ENCODE measurements at regions not wholly inside any gene's neighbourhood (a gene's known extent, or its start where the extent isn't known, plus 50 kb on each side); places are given as distances from the start of the nearest gene placed in this dataset.

DNA sequence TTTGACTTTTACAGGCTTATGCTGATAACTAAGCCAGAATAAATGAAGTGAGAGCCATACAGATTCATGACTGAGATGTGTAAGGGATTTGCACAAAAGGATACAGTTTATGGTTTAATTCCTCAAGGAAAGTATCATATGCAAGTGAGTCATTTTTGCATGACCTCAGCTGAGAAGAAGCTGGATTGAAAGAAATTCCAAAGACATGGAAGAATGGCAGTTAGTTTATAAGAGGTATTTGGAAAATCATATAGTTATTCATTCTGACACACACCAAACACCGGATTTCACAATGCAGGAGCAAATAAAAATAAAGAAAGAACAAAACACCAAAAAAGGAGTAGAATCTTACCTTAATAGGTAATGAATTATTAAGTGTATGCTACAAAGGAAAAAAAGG, 83.2 kb upstream of the RND3 start:
- Histone ChIP-seq H3K9me3 (ENCODE audit: control insufficient read depth in 2 of 2, low read length in 2 of 2) (no peaks in the 10 kb centered on the region), H3K4me3 (ENCODE audit: low read length in 2 of 2) (no peak overlapping the region), H3K36me3 (ENCODE audit: control insufficient read depth in 2 of 2, insufficient read depth in 2 of 2, low read length in 2 of 2) (no peaks in the 10 kb centered on the region), H3K27ac (ENCODE audit: low read length) (no peak overlapping the region), H3K4me1 (ENCODE audit: control insufficient read depth, insufficient read depth, low read length) (no peaks in the 10 kb centered on the region), H3K9ac (ENCODE audit: low read length in 2 of 2) (no peak overlapping the region), H3K27me3 (ENCODE audit: control insufficient read depth in 1 of 2, insufficient read depth in 2 of 2, low read length in 2 of 2) (no peaks in the 10 kb centered on the region)

DNA sequence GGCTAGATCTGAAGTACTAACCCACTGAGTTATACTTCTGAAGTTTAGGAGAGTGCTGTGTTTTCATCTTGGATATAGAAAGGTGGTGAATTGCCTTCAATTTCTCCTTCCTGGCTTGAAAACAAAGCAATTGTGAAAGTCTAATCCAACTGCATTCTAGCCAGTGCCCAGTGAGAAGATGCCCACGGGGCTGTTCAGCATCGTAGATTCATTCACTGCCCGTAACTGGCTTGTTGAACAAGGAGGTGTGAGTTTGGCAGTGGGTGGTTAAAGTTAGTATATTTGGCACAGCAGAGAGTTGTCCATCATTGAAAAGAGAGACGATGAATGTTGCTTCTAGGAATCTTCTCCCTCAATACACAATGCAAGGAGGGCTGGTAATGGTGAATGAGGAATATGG, 82.3 kb upstream of the RND3 start:
- no peak overlapping the region for H3K9ac ChIP-seq (ENCODE audit: low read length in 2 of 2)
- H3K27ac ChIP-seq (ENCODE audit: low read length): no peak overlapping the region
- no peaks in the 10 kb centered on the region for H3K36me3 ChIP-seq (ENCODE audit: control insufficient read depth in 2 of 2, insufficient read depth in 2 of 2, low read length in 2 of 2)
- no peaks in the 10 kb centered on the region for H3K27me3 ChIP-seq (ENCODE audit: control insufficient read depth in 1 of 2, insufficient read depth in 2 of 2, low read length in 2 of 2)
- H3K4me1 ChIP-seq (ENCODE audit: control insufficient read depth, insufficient read depth, low read length): no peaks in the 10 kb centered on the region
- H3K9me3 ChIP-seq (ENCODE audit: control insufficient read depth in 2 of 2, low read length in 2 of 2): no peaks in the 10 kb centered on the region
- H3K4me3 ChIP-seq (ENCODE audit: low read length in 2 of 2): no peak overlapping the region

DNA sequence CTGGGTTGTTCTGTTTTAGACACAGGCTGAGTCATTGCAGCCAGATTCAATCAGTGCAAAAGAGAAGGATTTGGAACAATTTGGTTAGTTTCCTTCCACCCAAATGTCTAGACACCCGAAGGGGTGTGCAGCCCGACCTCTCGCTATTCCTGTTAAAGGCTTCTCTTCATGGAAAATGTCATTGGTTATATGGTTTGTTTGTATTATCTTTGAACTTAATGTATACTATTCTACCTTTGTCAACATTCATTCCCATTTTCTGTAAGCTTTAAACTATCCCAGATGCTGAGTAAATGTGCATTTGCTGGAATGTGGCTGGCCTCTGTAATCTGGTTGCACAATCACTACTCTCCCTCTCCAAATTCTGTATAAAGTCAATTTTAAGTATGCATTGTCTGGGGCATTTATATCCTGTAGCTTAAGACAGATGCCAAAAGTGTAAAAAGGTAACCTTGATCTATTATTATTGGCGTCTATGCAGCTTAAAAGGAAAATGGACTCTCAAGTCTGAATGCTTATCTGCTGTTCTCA, 80.4 kb upstream of the RND3 start:
- H3K4me3 ChIP-seq (ENCODE audit: low read length in 2 of 2): no peak overlapping the region
- H3K9ac ChIP-seq (ENCODE audit: low read length in 2 of 2): no peak overlapping the region
- H3K27ac ChIP-seq (ENCODE audit: low read length): no peak overlapping the region
- H3K27me3 ChIP-seq (ENCODE audit: control insufficient read depth in 1 of 2, insufficient read depth in 2 of 2, low read length in 2 of 2): no peaks in the 10 kb centered on the region
- H3K4me1 ChIP-seq (ENCODE audit: control insufficient read depth, insufficient read depth, low read length): no peaks in the 10 kb centered on the region
- H3K9me3 ChIP-seq (ENCODE audit: control insufficient read depth in 2 of 2, low read length in 2 of 2): no peaks in the 10 kb centered on the region
- H3K36me3 ChIP-seq (ENCODE audit: control insufficient read depth in 2 of 2, insufficient read depth in 2 of 2, low read length in 2 of 2): no peaks in the 10 kb centered on the region

DNA sequence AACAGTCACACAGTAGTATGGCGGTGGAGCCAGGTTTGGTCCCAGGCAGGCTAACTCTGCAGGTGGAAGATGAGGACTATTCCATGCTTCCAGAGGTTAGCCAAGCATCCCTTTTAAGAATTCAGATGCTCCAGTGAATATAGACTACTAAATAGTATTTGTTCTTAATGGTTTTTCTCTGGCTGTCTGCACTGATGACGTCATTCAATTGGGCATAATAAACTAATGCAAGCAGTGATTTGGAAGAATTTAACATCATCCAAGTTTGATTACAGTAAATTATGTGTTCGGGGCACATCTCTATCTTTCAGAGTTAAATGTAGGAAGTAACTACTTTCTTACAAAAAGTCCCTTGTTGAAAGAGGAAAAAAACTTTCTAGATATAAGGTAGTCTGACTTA, 78.8 kb upstream of the RND3 start:
- H3K9me3 ChIP-seq (ENCODE audit: control insufficient read depth in 2 of 2, low read length in 2 of 2): no peaks in the 10 kb centered on the region
- H3K4me3 ChIP-seq (ENCODE audit: low read length in 2 of 2): no peak overlapping the region
- H3K27ac ChIP-seq (ENCODE audit: low read length): no peak overlapping the region
- H3K27me3 ChIP-seq (ENCODE audit: control insufficient read depth in 1 of 2, insufficient read depth in 2 of 2, low read length in 2 of 2): no peaks in the 10 kb centered on the region
- H3K4me1 ChIP-seq (ENCODE audit: control insufficient read depth, insufficient read depth, low read length): no peaks in the 10 kb centered on the region
- H3K36me3 ChIP-seq (ENCODE audit: control insufficient read depth in 2 of 2, insufficient read depth in 2 of 2, low read length in 2 of 2): no peaks in the 10 kb centered on the region
- H3K9ac ChIP-seq (ENCODE audit: low read length in 2 of 2): no peak overlapping the region

DNA sequence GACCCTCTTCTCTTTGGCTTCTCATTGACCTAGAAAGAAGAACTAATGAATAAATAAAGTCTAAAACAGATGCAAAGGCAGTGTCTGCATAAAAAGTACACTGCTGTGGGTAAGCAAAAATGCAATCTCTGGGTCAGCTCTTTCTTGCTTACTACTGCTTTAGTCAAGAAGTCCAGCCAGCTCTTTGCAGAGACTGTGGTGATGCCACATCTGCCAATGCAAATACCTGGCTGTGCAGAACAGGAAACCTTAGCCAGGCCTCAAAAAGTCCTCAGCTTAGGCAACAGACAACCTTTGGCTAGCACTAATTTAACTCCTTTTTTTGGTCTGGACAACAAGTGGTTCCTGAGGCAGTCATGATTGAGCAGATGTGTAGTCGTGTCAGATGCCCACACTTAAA, 73.6 kb upstream of the RND3 start:
- no peaks in the 10 kb centered on the region for H3K4me1 ChIP-seq (ENCODE audit: control insufficient read depth, insufficient read depth, low read length)
- H3K27me3 ChIP-seq (ENCODE audit: control insufficient read depth in 1 of 2, insufficient read depth in 2 of 2, low read length in 2 of 2): no peaks in the 10 kb centered on the region
- no peaks in the 10 kb centered on the region for H3K9me3 ChIP-seq (ENCODE audit: control insufficient read depth in 2 of 2, low read length in 2 of 2)
- no peak overlapping the region for H3K9ac ChIP-seq (ENCODE audit: low read length in 2 of 2)
- no peaks in the 10 kb centered on the region for H3K36me3 ChIP-seq (ENCODE audit: control insufficient read depth in 2 of 2, insufficient read depth in 2 of 2, low read length in 2 of 2)
- H3K27ac ChIP-seq (ENCODE audit: low read length): no peak overlapping the region
- H3K4me3 ChIP-seq (ENCODE audit: low read length in 2 of 2): no peak overlapping the region

DNA sequence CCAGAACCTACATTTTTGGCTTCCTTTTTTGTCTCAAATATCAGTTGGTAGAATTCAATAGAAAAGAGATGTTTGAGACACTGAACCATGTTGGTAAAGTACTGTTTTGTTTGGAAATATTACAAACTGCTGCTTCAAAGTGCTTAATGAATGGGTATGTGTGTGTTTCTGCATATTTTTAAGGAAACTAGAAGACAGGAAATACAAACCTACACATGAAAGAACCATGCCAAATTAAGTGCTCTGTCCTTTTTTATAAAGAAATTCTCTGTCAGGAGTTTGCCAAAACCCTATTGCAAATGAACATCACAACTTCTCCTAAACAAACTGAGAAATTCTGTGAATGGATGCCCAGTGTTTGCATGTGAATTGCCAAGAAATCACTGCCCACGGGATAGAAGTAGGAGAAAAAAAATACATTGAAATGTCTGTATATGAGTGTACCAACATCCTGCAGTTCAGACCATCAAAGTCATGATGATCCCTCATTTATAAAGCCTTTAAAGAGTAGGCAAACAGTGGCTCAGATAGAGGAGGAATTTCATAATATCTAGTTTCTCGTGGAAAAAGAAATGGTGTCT, 69.6 kb upstream of the RND3 start:
- no peak overlapping the region for H3K4me3 ChIP-seq (ENCODE audit: low read length in 2 of 2)
- no peak overlapping the region for H3K27ac ChIP-seq (ENCODE audit: low read length)
- H3K27me3 ChIP-seq (ENCODE audit: control insufficient read depth in 1 of 2, insufficient read depth in 2 of 2, low read length in 2 of 2): no peaks in the 10 kb centered on the region
- H3K9me3 ChIP-seq (ENCODE audit: control insufficient read depth in 2 of 2, low read length in 2 of 2): no peaks in the 10 kb centered on the region
- H3K4me1 ChIP-seq (ENCODE audit: control insufficient read depth, insufficient read depth, low read length): no peaks in the 10 kb centered on the region
- H3K9ac ChIP-seq (ENCODE audit: low read length in 2 of 2): no peak overlapping the region
- no peaks in the 10 kb centered on the region for H3K36me3 ChIP-seq (ENCODE audit: control insufficient read depth in 2 of 2, insufficient read depth in 2 of 2, low read length in 2 of 2)

DNA sequence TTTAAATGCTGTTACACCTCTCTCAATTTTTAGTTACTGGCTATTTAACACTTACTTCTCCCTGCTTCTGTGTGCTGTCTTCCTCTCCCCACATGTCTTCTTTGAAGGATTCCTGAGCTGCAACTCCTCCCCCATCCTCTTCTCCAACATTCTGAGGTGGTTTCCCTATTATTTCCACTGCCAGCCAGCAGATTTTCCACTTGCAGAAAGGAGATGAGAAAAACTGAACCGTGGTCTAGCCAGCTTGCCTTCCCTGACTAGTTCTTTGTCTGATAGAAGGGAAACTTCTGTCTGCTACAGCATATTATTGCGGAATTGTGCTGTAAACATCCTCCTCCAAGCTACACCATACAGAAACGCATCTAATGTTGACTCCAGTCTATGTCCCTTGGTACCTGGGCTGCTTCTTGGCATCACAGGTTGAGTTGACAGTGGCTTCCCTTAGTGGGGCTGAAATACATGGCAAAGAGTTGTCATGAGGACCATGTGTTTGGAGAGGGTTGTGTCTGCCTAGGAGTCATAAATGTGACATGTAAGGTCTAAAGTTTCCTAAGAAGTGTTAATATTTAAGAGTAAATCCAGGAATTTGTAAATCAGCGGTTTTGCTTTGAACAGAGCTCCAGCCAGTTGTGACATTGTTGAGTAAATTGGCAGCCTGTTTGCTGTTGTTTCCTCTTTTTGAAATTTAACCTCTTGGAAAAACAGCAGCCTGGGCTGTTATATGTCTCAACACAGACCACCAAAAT, 68.3 kb upstream of the RND3 start:
- no peaks in the 10 kb centered on the region for H3K36me3 ChIP-seq (ENCODE audit: control insufficient read depth in 2 of 2, insufficient read depth in 2 of 2, low read length in 2 of 2)
- H3K27ac ChIP-seq (ENCODE audit: low read length): no peak overlapping the region
- H3K9me3 ChIP-seq (ENCODE audit: control insufficient read depth in 2 of 2, low read length in 2 of 2): no peaks in the 10 kb centered on the region
- no peak overlapping the region for H3K4me3 ChIP-seq (ENCODE audit: low read length in 2 of 2)
- no peak overlapping the region for H3K9ac ChIP-seq (ENCODE audit: low read length in 2 of 2)
- no peaks in the 10 kb centered on the region for H3K27me3 ChIP-seq (ENCODE audit: control insufficient read depth in 1 of 2, insufficient read depth in 2 of 2, low read length in 2 of 2)
- H3K4me1 ChIP-seq (ENCODE audit: control insufficient read depth, insufficient read depth, low read length): no peaks in the 10 kb centered on the region

DNA sequence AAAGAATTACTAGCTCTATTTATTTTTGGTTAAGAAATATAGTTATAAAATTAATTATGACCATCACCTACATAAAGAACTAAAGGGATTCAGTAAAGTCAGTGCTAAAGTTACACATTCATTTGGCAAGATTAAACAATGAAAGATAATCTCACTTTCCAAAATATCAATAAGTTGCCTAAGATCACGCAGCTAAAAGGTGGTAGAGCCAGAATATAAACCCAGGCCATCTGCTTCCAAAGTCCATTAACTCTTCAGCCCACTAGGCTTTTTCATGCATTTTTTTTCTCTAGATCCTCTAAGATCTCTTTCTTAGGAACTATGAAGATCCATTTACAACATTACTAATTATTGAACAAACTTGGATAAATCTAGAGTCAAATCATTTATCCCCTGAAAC, 66.6 kb upstream of the RND3 start:
- Histone ChIP-seq H3K27ac (ENCODE audit: low read length) (no peak overlapping the region), H3K4me1 (ENCODE audit: control insufficient read depth, insufficient read depth, low read length) (no peaks in the 10 kb centered on the region), H3K36me3 (ENCODE audit: control insufficient read depth in 2 of 2, insufficient read depth in 2 of 2, low read length in 2 of 2) (no peaks in the 10 kb centered on the region), H3K27me3 (ENCODE audit: control insufficient read depth in 1 of 2, insufficient read depth in 2 of 2, low read length in 2 of 2) (no peaks in the 10 kb centered on the region), H3K9me3 (ENCODE audit: control insufficient read depth in 2 of 2, low read length in 2 of 2) (no peaks in the 10 kb centered on the region), H3K9ac (ENCODE audit: low read length in 2 of 2) (no peak overlapping the region), H3K4me3 (ENCODE audit: low read length in 2 of 2) (no peak overlapping the region)

DNA sequence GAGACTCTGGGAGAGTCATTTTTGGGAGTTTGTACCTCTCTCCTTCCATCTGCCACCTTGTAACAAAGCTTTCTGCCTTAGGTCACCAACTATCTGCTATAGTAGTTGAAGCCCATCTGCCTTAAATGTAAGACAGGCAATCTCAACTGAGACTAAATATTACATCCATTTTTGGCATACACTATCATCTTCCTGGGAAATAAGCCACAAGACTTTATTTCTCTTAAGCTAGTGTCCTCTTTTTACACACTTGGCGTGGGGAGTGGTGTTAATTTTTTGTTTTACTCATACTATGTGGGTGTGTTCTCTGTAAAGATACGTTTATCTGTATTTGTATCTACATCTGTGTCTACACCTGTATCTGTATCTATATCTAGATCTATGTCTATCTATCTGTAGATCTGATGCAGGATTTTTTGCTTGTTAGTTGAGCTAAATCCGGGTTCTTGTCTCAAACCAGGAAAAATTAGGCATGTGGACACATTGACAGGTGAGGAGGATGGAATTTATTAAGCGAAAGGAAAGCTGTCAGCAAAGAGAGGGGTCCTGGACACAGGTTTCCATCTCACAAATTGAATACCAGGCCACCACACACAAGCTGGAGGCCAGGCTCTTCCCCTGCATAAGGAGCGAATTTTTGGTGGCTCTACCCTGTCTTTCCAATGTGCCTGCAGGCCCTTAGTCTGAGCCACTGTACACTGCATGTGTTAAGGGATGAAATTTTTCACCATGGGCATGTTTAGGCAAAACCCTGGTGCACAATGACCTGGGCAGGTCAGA, 64.8 kb upstream of the RND3 start:
- Histone ChIP-seq H3K4me3 (ENCODE audit: low read length in 2 of 2) (no peak overlapping the region), H3K9ac (ENCODE audit: low read length in 2 of 2) (no peak overlapping the region), H3K9me3 (ENCODE audit: control insufficient read depth in 2 of 2, low read length in 2 of 2) (no peaks in the 10 kb centered on the region), H3K4me1 (ENCODE audit: control insufficient read depth, insufficient read depth, low read length) (no peaks in the 10 kb centered on the region), H3K36me3 (ENCODE audit: control insufficient read depth in 2 of 2, insufficient read depth in 2 of 2, low read length in 2 of 2) (no peaks in the 10 kb centered on the region), H3K27ac (ENCODE audit: low read length) (no peak overlapping the region), H3K27me3 (ENCODE audit: control insufficient read depth in 1 of 2, insufficient read depth in 2 of 2, low read length in 2 of 2) (no peaks in the 10 kb centered on the region)

DNA sequence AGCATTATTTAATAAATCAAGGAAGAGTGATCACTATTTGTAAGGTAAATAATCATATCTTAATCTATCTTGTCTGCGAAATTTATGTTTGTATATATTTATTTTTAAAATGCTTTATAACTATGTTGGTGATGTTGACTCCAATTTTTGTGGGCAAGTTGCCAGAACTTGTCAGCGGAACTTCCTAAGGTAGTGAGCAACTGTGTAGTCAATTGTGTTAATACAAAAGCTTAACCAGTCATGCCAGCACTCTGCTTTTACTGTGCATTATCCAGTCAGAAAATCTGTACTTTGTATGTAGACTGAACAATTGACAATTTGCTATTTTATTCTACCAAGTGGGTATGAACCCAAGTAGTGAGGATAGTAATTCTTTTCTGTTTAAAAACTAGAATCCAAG, 61.9 kb upstream of the RND3 start:
- Histone ChIP-seq H3K9me3 (ENCODE audit: control insufficient read depth in 2 of 2, low read length in 2 of 2) (no peaks in the 10 kb centered on the region), H3K4me3 (ENCODE audit: low read length in 2 of 2) (no peak overlapping the region), H3K27ac (ENCODE audit: low read length) (no peak overlapping the region), H3K36me3 (ENCODE audit: control insufficient read depth in 2 of 2, insufficient read depth in 2 of 2, low read length in 2 of 2) (no peaks in the 10 kb centered on the region), H3K27me3 (ENCODE audit: control insufficient read depth in 1 of 2, insufficient read depth in 2 of 2, low read length in 2 of 2) (no peaks in the 10 kb centered on the region), H3K9ac (ENCODE audit: low read length in 2 of 2) (no peak overlapping the region), H3K4me1 (ENCODE audit: control insufficient read depth, insufficient read depth, low read length) (no peaks in the 10 kb centered on the region)

DNA sequence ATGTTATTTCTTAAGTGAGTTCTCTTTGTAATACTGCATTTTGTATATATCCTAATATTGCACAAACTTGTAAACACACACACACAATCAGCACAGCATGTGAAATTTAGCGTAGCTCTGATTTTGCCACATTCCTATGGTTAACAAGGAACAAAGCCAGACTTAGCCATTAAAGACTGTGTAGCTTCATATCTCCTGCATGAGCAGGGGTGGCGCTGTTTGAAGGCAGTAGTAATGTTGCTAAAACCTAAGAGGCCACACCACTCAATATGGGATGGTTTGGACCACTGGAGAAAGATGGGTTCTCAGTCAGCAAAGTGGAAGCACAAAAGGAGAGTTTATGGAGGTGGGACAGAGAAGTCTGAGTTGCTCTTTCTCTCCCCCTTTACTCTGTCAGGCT, 61.1 kb upstream of the RND3 start:
- Histone ChIP-seq H3K4me3 (ENCODE audit: low read length in 2 of 2) (no peak overlapping the region), H3K36me3 (ENCODE audit: control insufficient read depth in 2 of 2, insufficient read depth in 2 of 2, low read length in 2 of 2) (no peaks in the 10 kb centered on the region), H3K27me3 (ENCODE audit: control insufficient read depth in 1 of 2, insufficient read depth in 2 of 2, low read length in 2 of 2) (no peaks in the 10 kb centered on the region), H3K9ac (ENCODE audit: low read length in 2 of 2) (no peak overlapping the region), H3K4me1 (ENCODE audit: control insufficient read depth, insufficient read depth, low read length) (no peaks in the 10 kb centered on the region), H3K27ac (ENCODE audit: low read length) (no peak overlapping the region), H3K9me3 (ENCODE audit: control insufficient read depth in 2 of 2, low read length in 2 of 2) (no peaks in the 10 kb centered on the region)

All from stomach smooth muscle (tissue), 2 donors.